ENCODE measurements at regions not wholly inside any gene's neighbourhood (a gene's known extent, or its start where the extent isn't known, plus 50 kb on each side); places are given as distances from the start of the nearest gene placed in this dataset.

DNA sequence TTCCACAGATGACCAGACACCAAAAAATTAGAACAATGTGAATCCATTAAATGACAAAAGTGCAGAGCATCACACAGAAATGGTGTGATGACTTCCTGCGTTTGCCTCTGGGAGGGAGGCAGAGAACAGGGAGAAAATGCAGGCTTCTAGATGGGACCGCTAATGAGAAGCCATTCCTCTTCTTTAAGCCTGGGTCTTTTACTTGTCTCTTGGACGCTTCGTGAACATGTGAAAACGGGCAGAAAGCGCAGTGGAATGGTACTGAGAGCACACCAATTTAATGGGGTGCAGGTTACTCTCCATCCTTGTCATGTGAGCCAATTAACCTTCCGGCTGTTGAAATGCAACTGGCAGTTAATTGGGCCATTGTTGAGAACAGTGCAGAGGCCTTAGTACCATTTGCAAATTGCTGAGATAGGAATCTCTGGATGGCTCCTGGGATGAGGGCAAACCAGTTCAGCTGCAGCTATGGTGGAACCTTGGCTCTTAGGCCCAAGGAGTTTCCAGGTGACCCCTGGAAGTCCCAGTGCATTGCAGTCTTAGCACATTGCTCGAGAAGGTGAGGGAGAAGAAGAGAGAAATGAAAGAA lies 210.4 kb upstream of the CXCR4 start:
- Histone ChIP-seq H2AFZ (ENCODE audit: control insufficient read depth, low read depth, low read length) (no peak overlapping the region), H3K4me3 (no peak overlapping the region), H3K4me2 (ENCODE audit: control insufficient read depth, insufficient read depth) (no peak overlapping the region), H3K36me3 (ENCODE audit: control insufficient read depth in 2 of 2, insufficient read depth in 2 of 2, low read length in 1 of 2) (no peaks in the 10 kb centered on the region), H3K27ac (ENCODE audit: control insufficient read depth, insufficient read depth) (no peak overlapping the region), H3K9me3 (replicated peaks; ENCODE audit: control insufficient read depth, insufficient read depth, low read length) (no peaks in the 10 kb centered on the region; the same call in 2 of the 3 replicates), H3K9ac (ENCODE audit: control insufficient read depth, insufficient read depth, low read length) (no peak overlapping the region), H4K20me1 (ENCODE audit: control insufficient read depth, insufficient read depth) (no peaks in the 10 kb centered on the region), H3K79me2 (ENCODE audit: control insufficient read depth, insufficient read depth, low read length) (no peaks in the 10 kb centered on the region), H3K4me1 (ENCODE audit: control insufficient read depth, insufficient read depth, low read length) (peaks cover 26% of the 10 kb centered on the region), H3K27me3 (replicated peaks in 1 of 2; ENCODE audit: control insufficient read depth in 2 of 2, insufficient read depth in 2 of 2, low read length in 1 of 2) (0 out of 4 replicates have a peak, but pooled peaks cover 0 to 2% of the 10 kb centered on the region in 2 experiments)
- no TSS peak for BruUV-seq (replicated peaks)
- in situ Hi-C loops (cut with MboI) (loop anchor here (5.0 kb wide), 1 partner anchor 196 kb away; no protein-coding TSS in a partner anchor), intact Hi-C loops (cut with micrococcal nuclease; ENCODE audit: unreplicated experiment) (loop anchor here (5.0 kb wide), 5 partner anchors 34 to 341 kb away; partner anchors contain the start of genes CXCR4 and DARS1)
- DNase-seq (ENCODE audit: low read depth, low spot score): no peak
- SMC1A ChIA-PET (ENCODE audit: uncharacterized antibody, unreplicated experiment): interaction anchor here (0.7 to 9.2 kb wide), 19 partner anchors 9 to 467 kb away, joined by 3 to 79 read pairs (median 6); no protein-coding TSS in a partner anchor
- FAIRE-seq: no peak
- 68% methylated on average over 6 of the region's 8 CpGs for WGBS (ENCODE audit: insufficient coverage, insufficient replicate concordance, low lambda C conversion rate, missing lambda C conversion rate)
- CTCF ChIA-PET: interaction anchor here (1.0 to 3.3 kb wide), 6 partner anchors 17 to 269 kb away, joined by 3 to 13 read pairs (median 4); no protein-coding TSS in a partner anchor
- POLR2A ChIA-PET: interaction anchor here (0.6 to 2.1 kb wide), 9 partner anchors 9 to 121 kb away, joined by 3 to 16 read pairs (median 6); no protein-coding TSS in a partner anchor
- RAD21 ChIA-PET (ENCODE audit: unreplicated experiment): interaction anchor here (0.8 to 6.0 kb wide), 17 partner anchors 9 to 331 kb away, joined by 3 to 63 read pairs (median 14); no protein-coding TSS in a partner anchor
- ATAC-seq: no peak
- no peak for TF ChIP-seq EED (IDR thresholded peaks at IDR 0.05; ENCODE audit: low read depth)
- no peak for TF ChIP-seq TCF3 (IDR thresholded peaks at IDR 0.05; ENCODE audit: borderline replicate concordance, insufficient read depth, low read depth, low read length)
- TF ChIP-seq HDGF (IDR thresholded peaks at IDR 0.05): no peak
- TF ChIP-seq LARP7 (IDR thresholded peaks at IDR 0.05): no peak
- no peak for TF ChIP-seq PRDM15 (CRISPR knock-in tag; IDR thresholded peaks at IDR 0.05)
- TF ChIP-seq RAD51 (IDR thresholded peaks at IDR 0.05): no peak
- no peak for TF ChIP-seq RAD21 (IDR thresholded peaks at IDR 0.05; ENCODE audit: insufficient read depth, low read depth, low read length)
- TF ChIP-seq SREBF2 (IDR thresholded peaks at IDR 0.05; ENCODE audit: low read length): no peak
- TF ChIP-seq ZZZ3 (IDR thresholded peaks at IDR 0.05; ENCODE audit: control insufficient read depth, insufficient read length, low read depth): no peak
- no peak for TF ChIP-seq SMAD5 (IDR thresholded peaks at IDR 0.05; ENCODE audit: low read depth)
- TF ChIP-seq BRCA1 (IDR thresholded peaks at IDR 0.05; ENCODE audit: low read depth, low read length): no peak
- TF ChIP-seq, protein P1, sequence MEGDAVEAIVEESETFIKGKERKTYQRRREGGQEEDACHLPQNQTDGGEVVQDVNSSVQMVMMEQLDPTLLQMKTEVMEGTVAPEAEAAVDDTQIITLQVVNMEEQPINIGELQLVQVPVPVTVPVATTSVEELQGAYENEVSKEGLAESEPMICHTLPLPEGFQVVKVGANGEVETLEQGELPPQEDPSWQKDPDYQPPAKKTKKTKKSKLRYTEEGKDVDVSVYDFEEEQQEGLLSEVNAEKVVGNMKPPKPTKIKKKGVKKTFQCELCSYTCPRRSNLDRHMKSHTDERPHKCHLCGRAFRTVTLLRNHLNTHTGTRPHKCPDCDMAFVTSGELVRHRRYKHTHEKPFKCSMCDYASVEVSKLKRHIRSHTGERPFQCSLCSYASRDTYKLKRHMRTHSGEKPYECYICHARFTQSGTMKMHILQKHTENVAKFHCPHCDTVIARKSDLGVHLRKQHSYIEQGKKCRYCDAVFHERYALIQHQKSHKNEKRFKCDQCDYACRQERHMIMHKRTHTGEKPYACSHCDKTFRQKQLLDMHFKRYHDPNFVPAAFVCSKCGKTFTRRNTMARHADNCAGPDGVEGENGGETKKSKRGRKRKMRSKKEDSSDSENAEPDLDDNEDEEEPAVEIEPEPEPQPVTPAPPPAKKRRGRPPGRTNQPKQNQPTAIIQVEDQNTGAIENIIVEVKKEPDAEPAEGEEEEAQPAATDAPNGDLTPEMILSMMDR (IDR thresholded peaks at IDR 0.05 in 2 of 3, conservative IDR thresholded peaks at IDR 0.05 in 1 of 3; ENCODE audit: control insufficient read depth in 2 of 3, extremely low read depth in 1 of 3, insufficient read depth in 1 of 3, low read depth in 3 of 3, low read length in 3 of 3): no peak
- TF ChIP-seq BMI1 (IDR thresholded peaks at IDR 0.05; ENCODE audit: borderline replicate concordance): no peak
- TF ChIP-seq, protein P2, sequence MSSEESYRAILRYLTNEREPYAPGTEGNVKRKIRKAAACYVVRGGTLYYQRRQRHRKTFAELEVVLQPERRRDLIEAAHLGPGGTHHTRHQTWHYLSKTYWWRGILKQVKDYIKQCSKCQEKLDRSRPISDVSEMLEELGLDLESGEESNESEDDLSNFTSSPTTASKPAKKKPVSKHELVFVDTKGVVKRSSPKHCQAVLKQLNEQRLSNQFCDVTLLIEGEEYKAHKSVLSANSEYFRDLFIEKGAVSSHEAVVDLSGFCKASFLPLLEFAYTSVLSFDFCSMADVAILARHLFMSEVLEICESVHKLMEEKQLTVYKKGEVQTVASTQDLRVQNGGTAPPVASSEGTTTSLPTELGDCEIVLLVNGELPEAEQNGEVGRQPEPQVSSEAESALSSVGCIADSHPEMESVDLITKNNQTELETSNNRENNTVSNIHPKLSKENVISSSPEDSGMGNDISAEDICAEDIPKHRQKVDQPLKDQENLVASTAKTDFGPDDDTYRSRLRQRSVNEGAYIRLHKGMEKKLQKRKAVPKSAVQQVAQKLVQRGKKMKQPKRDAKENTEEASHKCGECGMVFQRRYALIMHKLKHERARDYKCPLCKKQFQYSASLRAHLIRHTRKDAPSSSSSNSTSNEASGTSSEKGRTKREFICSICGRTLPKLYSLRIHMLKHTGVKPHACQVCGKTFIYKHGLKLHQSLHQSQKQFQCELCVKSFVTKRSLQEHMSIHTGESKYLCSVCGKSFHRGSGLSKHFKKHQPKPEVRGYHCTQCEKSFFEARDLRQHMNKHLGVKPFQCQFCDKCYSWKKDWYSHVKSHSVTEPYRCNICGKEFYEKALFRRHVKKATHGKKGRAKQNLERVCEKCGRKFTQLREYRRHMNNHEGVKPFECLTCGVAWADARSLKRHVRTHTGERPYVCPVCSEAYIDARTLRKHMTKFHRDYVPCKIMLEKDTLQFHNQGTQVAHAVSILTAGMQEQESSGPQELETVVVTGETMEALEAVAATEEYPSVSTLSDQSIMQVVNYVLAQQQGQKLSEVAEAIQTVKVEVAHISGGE (CRISPR knock-in tag; IDR thresholded peaks at IDR 0.05): no peak

Measured in GM12878 (cell line).